ENCODE measurements at regions not wholly inside any gene's neighbourhood (a gene's known extent, or its start where the extent isn't known, plus 50 kb on each side); places are given as distances from the start of the nearest gene placed in this dataset.

DNA sequence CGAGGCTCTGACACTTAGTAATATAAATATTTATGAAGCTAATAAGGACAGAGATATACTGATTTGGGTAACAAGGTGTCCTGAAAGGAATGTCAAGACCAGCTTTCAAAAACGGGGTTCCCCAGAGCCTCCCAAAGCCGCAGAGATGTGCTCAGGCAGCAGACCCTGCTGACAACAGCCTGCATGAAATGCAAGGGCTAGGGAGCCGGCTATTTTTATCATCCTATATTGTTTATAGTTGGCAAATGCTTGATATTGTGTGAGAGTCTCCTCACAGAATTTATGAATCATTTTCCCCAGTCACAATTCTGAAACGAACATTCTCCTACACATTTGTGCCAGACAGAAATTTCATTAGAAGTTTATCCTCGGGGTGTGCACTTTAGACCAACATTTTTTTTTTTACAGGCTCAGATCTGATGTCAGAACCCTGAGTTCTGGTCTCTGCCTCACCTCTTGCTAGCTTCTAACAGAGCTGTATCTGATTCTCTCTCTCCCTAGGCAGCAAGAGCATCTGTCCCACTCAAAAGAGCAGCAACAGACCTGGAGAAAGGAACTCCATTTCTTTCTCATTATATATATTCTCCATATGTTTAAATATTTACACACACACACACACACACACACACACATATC is 302.3 kb upstream of the PLD5 start:
- Histone ChIP-seq H3K9me2 (ENCODE audit: insufficient read depth, low read length) (no peaks in the 10 kb centered on the region), H4K20me1 (ENCODE audit: insufficient read depth, low read length) (no peaks in the 10 kb centered on the region), H3K27ac (ENCODE audit: low read depth, low read length, poor library complexity, severe bottlenecking) (no peak overlapping the region), H3K4me1 (ENCODE audit: insufficient read depth, low read length, poor library complexity, severe bottlenecking) (no peaks in the 10 kb centered on the region), H3K4me2 (ENCODE audit: low read length) (no peak overlapping the region), H2AFZ (ENCODE audit: low read length) (no peak overlapping the region), H3K79me2 (ENCODE audit: insufficient read depth, low read depth, low read length) (no peaks in the 10 kb centered on the region), H3K36me3 (ENCODE audit: insufficient read depth, low read length) (no peaks in the 10 kb centered on the region), H3K4me3 (ENCODE audit: low read depth, low read length, poor library complexity, severe bottlenecking) (no peak overlapping the region), H3K9me3 (ENCODE audit: low read length) (no peaks in the 10 kb centered on the region)
- intact Hi-C loops (cut with micrococcal nuclease; ENCODE audit: unreplicated experiment) = no loop called here
- POLR2A ChIA-PET = interaction anchor here (0.5 to 0.7 kb wide), 3 partner anchors 17 to 834 kb away, joined by 3 to 4 read pairs (median 3); no protein-coding TSS in a partner anchor
- CTCF ChIA-PET (ENCODE audit: unreplicated experiment) = interaction anchor here (0.5 kb wide), 1 partner anchor 12 kb away, joined by 4 read pairs; no protein-coding TSS in a partner anchor
- no TSS peak for BruUV-seq (replicated peaks)
- no peak for DNase-seq (ENCODE audit: low spot score)
- TF ChIP-seq CTCF (conservative IDR thresholded peaks at IDR 0.05; ENCODE audit: low read length) (no peak), EZH2phosphoT487 (IDR thresholded peaks at IDR 0.05; ENCODE audit: borderline replicate concordance, low read depth, low read length) (no peak)

DNA sequence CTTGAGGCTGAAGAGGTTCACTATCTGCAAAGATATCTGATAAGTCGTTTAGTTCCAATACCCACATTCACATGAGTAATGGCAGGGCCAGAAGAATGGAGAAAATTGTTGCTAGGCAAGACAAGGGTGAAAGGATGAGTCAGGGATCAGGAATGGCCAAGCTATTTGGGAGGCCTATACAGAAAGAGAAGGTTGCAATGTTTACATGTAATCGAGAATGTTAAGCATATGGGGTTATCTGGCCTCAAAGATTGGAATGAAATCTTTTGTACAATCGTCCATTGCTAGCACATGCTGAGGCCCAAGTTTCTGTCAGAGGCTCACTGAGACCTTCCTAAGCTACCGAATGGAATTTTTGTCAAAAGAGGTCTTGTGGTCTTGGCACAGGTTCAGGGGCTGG is 299.9 kb upstream of the PLD5 start:
- no TSS peak for BruUV-seq (replicated peaks)
- intact Hi-C loops (cut with micrococcal nuclease; ENCODE audit: unreplicated experiment) = no loop called here

More for the DNA sequence above, 299.9 kb upstream of the PLD5 start:
- Histone ChIP-seq H3K4me1 (ENCODE audit: insufficient read depth, low read length, poor library complexity, severe bottlenecking) (no peaks in the 10 kb centered on the region), H3K27ac (ENCODE audit: low read depth, low read length, poor library complexity, severe bottlenecking) (no peak overlapping the region), H3K9me2 (ENCODE audit: insufficient read depth, low read length) (no peaks in the 10 kb centered on the region), H3K36me3 (ENCODE audit: insufficient read depth, low read length) (no peaks in the 10 kb centered on the region), H3K9me3 (ENCODE audit: low read length) (no peaks in the 10 kb centered on the region), H3K4me2 (ENCODE audit: low read length) (no peak overlapping the region), H2AFZ (ENCODE audit: low read length) (no peak overlapping the region), H3K4me3 (ENCODE audit: low read depth, low read length, poor library complexity, severe bottlenecking) (no peak overlapping the region), H3K79me2 (ENCODE audit: insufficient read depth, low read depth, low read length) (no peaks in the 10 kb centered on the region), H4K20me1 (ENCODE audit: insufficient read depth, low read length) (no peaks in the 10 kb centered on the region)
- DNase-seq (ENCODE audit: low spot score) = no peak
- ChIA-PET CTCF (ENCODE audit: unreplicated experiment) (no interaction called here), POLR2A (no interaction called here)
- no peak for TF ChIP-seq CTCF (conservative IDR thresholded peaks at IDR 0.05; ENCODE audit: low read length)

All from OCI-LY7 (cell line).